Calu3 (cell line): ENCODE measurements at regions not wholly inside any gene's neighbourhood (a gene's known extent, or its start where the extent isn't known, plus 50 kb on each side); places are given as distances from the start of the nearest gene placed in this dataset.

ENCODE experiments used
- BruUV-seq: library from RNA; stranded (reverse); fragments of 400-500 nt; replicated peaks from 2 replicates; lab custom pipeline; 2021; lab: Mats Ljungman, UMichigan
- CTCF ChIA-PET: fragments of 300-600 bp; sonication (Branson Sonifier 250); formaldehyde crosslinking; loops from one replicate; lab custom pipeline; 2022; ENCODE audit warnings: antibody characterized with exemption; lab: Charles Lee
- DNase-seq: peaks from one replicate; pipeline ENCODE4 v3.0.0; 2022
- H3K27ac Mint-ChIP-seq: one replicate; pipeline ENCODE4 v1.8.0; 2022; ENCODE audit warnings: mixed read lengths; ENCODE audit not compliant: unreplicated experiment
- H3K27me3 Mint-ChIP-seq: one replicate; pipeline ENCODE4 v1.8.0; 2022; ENCODE audit warnings: mixed read lengths; ENCODE audit not compliant: unreplicated experiment
- H3K36me3 Mint-ChIP-seq: one replicate; pipeline ENCODE4 v1.8.0; 2022; ENCODE audit warnings: mild to moderate bottlenecking, moderate library complexity, mixed read lengths; ENCODE audit not compliant: insufficient read depth, unreplicated experiment
- H3K4me1 Mint-ChIP-seq: one replicate; pipeline ENCODE4 v1.8.0; 2022; ENCODE audit warnings: mild to moderate bottlenecking, low read depth, mixed read lengths; ENCODE audit not compliant: unreplicated experiment
- H3K4me3 Mint-ChIP-seq: one replicate; pipeline ENCODE4 v1.8.0; 2022; ENCODE audit warnings: mild to moderate bottlenecking, low read depth, moderate library complexity, mixed read lengths; ENCODE audit not compliant: unreplicated experiment
- H3K9me3 Mint-ChIP-seq: one replicate; pipeline ENCODE4 v1.8.0; 2022; ENCODE audit warnings: low read depth, mixed read lengths; ENCODE audit not compliant: unreplicated experiment
- CTCF ChIP-seq: fragments of 200-600 bp; IDR thresholded peaks from one replicate; pipeline ENCODE4 v1.8.0; 2022; ENCODE audit warnings: antibody characterized with exemption; ENCODE audit not compliant: unreplicated experiment
- intact Hi-C: fragments of 100-400 bp; cut with micrococcal nuclease; formaldehyde crosslinking; loops from one replicate; pipeline ENCODE4 v1.10.0; 2022; ENCODE audit not compliant: unreplicated experiment

- H3K36me3 Mint-ChIP-seq = no peaks in the 10 kb centered on the region
- peak; percentile 36 for DNase-seq
- TF ChIP-seq CTCF = no peak
- CTCF ChIA-PET = interaction anchor here (1.0 kb wide), 1 partner anchor 256 kb away, joined by 3 read pairs; no protein-coding TSS in a partner anchor
- H3K27ac Mint-ChIP-seq = no peak overlapping the region
- H3K4me1 Mint-ChIP-seq = peaks cover 11% of the 10 kb centered on the region
- no peaks in the 10 kb centered on the region for H3K9me3 Mint-ChIP-seq
- intact Hi-C loops = no loop called here
- peaks cover under 1% of the 10 kb centered on the region for H3K27me3 Mint-ChIP-seq
- no TSS peak for BruUV-seq
- no peak overlapping the region for H3K4me3 Mint-ChIP-seq
Measured at GRCh38 chr7:20998309-20998708, 211.6 kb upstream of the SP8 start.

- no TSS peak for BruUV-seq
- H3K27ac Mint-ChIP-seq = peak overlapping the region; percentile 6
- no peaks in the 10 kb centered on the region for H3K27me3 Mint-ChIP-seq
- no peak overlapping the region for H3K4me3 Mint-ChIP-seq
- TF ChIP-seq CTCF = no peak
- no peaks in the 10 kb centered on the region for H3K36me3 Mint-ChIP-seq
- CTCF ChIA-PET = no interaction called here
- intact Hi-C loops = no loop called here
- peak; percentile 70 for DNase-seq
- H3K9me3 Mint-ChIP-seq = peaks cover 11% of the 10 kb centered on the region
- peaks cover 8% of the 10 kb centered on the region for H3K4me1 Mint-ChIP-seq
Measured at GRCh38 chr7:21011153-21011552, 224.5 kb upstream of the SP8 start.

GRCh38 chr7:21013765-21014539 lies 227.3 kb upstream of the SP8 start:
- BruUV-seq = no TSS peak
- peaks cover 8% of the 10 kb centered on the region for H3K4me1 Mint-ChIP-seq
- intact Hi-C loops = no loop called here
- TF ChIP-seq CTCF = no peak
- H3K27me3 Mint-ChIP-seq = no peaks in the 10 kb centered on the region
- CTCF ChIA-PET = no interaction called here
- H3K36me3 Mint-ChIP-seq = no peaks in the 10 kb centered on the region
- H3K27ac Mint-ChIP-seq = no peak overlapping the region
- no peak overlapping the region for H3K4me3 Mint-ChIP-seq
- peaks cover 4% of the 10 kb centered on the region for H3K9me3 Mint-ChIP-seq
- no peak for DNase-seq

- no peak for DNase-seq
- H3K27me3 Mint-ChIP-seq = peaks cover 29% of the 10 kb centered on the region
- CTCF ChIA-PET = no interaction called here
- intact Hi-C loops = no loop called here
- H3K4me3 Mint-ChIP-seq = no peak overlapping the region
- no TSS peak for BruUV-seq
- no peak overlapping the region for H3K27ac Mint-ChIP-seq
- H3K4me1 Mint-ChIP-seq = no peaks in the 10 kb centered on the region
- H3K9me3 Mint-ChIP-seq = peaks cover 1% of the 10 kb centered on the region
- no peaks in the 10 kb centered on the region for H3K36me3 Mint-ChIP-seq
- TF ChIP-seq CTCF = no peak
Measured at GRCh38 chr7:21020667-21021066, 234.0 kb upstream of the SP8 start.
